Transverse colon (tissue), 4 donors: ENCODE measurements at regions not wholly inside any gene's neighbourhood (a gene's known extent, or its start where the extent isn't known, plus 50 kb on each side); places are given as distances from the start of the nearest gene placed in this dataset.

ENCODE experiments used
- POLR2AphosphoS5 ChIP-seq, 3 donors: sonication (generic); formaldehyde crosslinking; IDR thresholded peaks; one replicate each; pipeline ENCODE4 v1.6.1; 2016; ENCODE audit warnings: antibody characterized with exemption in 3 of 3
- TF ChIP-seq, protein P1 (sequence below), 5 experiments: fragments of 200-600 bp in 3 of 5; fragments of 450-650 bp in 2 of 5; sonication (generic) in 3 of 5; IDR thresholded peaks; 1 replicate in 2 of 5; 2 replicates in 3 of 5; pipeline ENCODE4 v1.5.1; 2016 to 2017; ENCODE audit warnings: antibody characterized with exemption in 5 of 5, inconsistent platforms in 3 of 5, mild to moderate bottlenecking in 2 of 5, moderate library complexity in 1 of 5

DNA sequence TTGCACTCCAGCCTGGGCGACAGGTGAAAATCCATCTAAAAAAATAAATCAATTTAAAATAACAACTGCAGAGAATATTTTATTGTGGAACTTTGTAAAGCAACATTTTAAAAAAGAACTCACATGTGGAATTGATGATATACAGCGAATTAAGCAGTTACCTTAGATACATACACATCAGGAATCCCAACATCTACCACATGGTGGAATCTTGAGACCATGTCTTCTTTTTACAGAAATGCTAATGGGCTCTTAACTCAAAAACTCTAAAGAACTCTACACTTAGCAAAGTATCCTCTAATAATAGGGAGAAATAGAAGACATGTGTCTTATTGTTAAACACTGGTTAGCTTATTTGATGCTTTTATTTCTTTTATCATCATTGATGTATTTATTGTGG lies 373.6 kb downstream of the CDH7 start:
- TF ChIP-seq, protein P1, sequence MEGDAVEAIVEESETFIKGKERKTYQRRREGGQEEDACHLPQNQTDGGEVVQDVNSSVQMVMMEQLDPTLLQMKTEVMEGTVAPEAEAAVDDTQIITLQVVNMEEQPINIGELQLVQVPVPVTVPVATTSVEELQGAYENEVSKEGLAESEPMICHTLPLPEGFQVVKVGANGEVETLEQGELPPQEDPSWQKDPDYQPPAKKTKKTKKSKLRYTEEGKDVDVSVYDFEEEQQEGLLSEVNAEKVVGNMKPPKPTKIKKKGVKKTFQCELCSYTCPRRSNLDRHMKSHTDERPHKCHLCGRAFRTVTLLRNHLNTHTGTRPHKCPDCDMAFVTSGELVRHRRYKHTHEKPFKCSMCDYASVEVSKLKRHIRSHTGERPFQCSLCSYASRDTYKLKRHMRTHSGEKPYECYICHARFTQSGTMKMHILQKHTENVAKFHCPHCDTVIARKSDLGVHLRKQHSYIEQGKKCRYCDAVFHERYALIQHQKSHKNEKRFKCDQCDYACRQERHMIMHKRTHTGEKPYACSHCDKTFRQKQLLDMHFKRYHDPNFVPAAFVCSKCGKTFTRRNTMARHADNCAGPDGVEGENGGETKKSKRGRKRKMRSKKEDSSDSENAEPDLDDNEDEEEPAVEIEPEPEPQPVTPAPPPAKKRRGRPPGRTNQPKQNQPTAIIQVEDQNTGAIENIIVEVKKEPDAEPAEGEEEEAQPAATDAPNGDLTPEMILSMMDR (IDR thresholded peaks at IDR 0.05), result no peak
- no peak for TF ChIP-seq POLR2AphosphoS5 (IDR thresholded peaks at IDR 0.05)
